ENCODE measurements at regions not wholly inside any gene's neighbourhood (a gene's known extent, or its start where the extent isn't known, plus 50 kb on each side); places are given as distances from the start of the nearest gene placed in this dataset.

- TF ChIP-seq, protein P1, sequence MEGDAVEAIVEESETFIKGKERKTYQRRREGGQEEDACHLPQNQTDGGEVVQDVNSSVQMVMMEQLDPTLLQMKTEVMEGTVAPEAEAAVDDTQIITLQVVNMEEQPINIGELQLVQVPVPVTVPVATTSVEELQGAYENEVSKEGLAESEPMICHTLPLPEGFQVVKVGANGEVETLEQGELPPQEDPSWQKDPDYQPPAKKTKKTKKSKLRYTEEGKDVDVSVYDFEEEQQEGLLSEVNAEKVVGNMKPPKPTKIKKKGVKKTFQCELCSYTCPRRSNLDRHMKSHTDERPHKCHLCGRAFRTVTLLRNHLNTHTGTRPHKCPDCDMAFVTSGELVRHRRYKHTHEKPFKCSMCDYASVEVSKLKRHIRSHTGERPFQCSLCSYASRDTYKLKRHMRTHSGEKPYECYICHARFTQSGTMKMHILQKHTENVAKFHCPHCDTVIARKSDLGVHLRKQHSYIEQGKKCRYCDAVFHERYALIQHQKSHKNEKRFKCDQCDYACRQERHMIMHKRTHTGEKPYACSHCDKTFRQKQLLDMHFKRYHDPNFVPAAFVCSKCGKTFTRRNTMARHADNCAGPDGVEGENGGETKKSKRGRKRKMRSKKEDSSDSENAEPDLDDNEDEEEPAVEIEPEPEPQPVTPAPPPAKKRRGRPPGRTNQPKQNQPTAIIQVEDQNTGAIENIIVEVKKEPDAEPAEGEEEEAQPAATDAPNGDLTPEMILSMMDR (IDR thresholded peaks at IDR 0.05; ENCODE audit: extremely low read depth, missing control alignments): no peak
- no peak for DNase-seq (ENCODE audit: low spot score)
Measured at GRCh38 chr12:20122274-20122673, 246.1 kb upstream of the PDE3A start.

DNA sequence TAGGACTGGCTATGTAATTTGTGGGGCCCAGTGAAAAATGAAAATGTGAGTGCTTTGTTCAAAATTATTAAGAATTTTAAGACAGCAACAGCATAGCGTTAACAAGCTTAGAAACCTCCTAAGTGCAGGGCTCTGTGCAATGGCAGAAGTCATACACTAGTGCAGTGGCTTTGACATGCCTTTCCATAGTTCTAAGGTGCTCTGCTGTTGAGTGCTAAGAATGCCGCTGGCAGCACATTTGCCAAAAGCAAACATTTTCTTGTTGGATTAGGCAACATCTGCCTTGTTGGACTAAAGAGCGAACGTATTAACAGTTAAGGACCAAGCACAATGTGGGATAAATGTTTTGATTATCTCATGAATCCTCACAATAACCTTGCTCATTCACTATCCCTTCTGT lies 244.9 kb upstream of the PDE3A start:
- TF ChIP-seq, protein P1 (IDR thresholded peaks at IDR 0.05; ENCODE audit: extremely low read depth, missing control alignments): no peak
- no peak for DNase-seq (ENCODE audit: low spot score)

DNA sequence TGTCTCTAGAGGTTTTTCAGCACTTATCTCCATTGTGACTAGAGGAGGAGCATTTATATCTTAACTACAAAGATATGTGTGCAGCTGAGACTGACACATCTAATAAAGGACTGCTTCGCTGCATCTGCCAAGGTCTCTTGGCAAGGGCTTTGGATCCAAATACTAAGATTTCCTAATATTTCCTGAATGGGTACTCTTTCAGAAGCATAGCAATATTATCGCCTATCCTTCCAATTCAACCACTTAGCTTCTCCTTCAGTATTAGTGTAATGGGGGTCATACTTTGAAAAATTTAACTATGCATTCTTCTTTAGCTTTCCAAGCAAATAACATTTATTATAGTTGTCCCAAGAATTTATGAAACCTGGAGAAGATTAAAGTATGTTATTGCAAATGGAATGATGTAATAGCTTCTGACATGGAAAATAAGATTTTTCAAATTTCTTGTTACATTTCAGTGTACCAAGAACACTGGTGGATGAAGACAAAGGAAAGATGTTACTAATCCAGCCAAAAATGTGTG lies 243.0 kb upstream of the PDE3A start:
- TF ChIP-seq, protein P1 (IDR thresholded peaks at IDR 0.05; ENCODE audit: extremely low read depth, missing control alignments): no peak
- no peak for DNase-seq (ENCODE audit: low spot score)

DNA sequence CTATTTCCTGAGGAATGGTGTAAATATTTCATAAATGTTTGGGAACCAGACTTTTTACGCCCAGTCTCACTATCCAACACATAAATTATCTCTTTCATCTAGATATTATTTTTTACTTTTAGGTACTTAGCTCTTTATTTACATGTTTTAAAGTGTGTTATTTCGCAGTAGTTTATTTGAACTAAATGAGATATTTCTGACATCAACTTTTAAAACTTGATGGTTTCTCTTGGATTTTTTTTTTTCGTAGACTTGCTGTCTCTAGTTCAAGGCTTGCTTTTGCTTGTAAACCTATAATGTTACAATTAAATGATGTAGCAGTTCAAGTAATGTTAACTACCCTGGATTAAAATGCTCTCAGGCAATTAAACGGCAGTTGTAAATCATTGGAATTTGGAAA lies 241.7 kb upstream of the PDE3A start:
- no peak for DNase-seq (ENCODE audit: low spot score)
- TF ChIP-seq, protein P1 (IDR thresholded peaks at IDR 0.05; ENCODE audit: extremely low read depth, missing control alignments): no peak

- DNase-seq (ENCODE audit: low spot score): no peak
- TF ChIP-seq, protein P1 (IDR thresholded peaks at IDR 0.05; ENCODE audit: extremely low read depth, missing control alignments): no peak
Measured at GRCh38 chr12:20127413-20127812, 240.9 kb upstream of the PDE3A start.

DNA sequence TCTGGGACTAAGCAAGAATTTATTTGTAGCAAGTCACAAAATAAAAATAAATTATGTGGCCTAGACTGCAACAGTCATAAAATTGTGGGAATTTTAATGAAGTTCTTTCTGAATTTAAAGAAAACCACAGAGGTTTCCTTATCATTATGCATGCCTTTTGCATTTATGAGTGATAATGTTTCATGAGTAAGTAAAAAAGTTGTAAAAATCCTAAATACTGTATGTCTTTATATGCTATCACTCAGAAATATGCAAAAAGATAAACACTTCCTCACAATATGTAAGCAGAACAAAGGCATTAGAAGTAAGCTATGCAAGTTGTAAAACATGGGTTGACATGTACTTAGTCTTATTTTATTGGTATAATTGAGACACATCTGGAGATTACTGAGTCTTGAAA lies 239.4 kb upstream of the PDE3A start:
- TF ChIP-seq, protein P1 (IDR thresholded peaks at IDR 0.05; ENCODE audit: extremely low read depth, missing control alignments): no peak
- DNase-seq (ENCODE audit: low spot score): no peak

DNA sequence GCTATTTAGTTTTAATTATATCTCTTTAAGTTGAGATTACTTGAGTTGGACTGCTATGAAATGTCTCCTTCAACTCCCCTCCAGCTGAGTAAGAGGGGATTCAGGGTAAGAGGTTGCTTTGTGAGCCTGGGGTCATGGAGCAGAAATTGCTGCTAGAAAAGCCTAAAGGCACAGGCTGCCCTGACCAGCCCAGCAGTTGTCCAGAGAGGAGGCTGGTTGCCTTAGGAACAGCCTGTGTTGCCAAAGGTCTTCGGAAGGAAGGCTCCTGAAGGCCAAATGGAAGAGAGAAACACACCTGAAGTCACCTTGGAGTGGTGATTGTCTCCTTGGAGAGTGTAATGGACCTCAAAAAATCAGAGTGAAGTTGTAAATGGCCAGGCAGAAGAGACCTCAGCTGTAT lies 235.5 kb upstream of the PDE3A start:
- no peak for DNase-seq (ENCODE audit: low spot score)
- TF ChIP-seq, protein P1 (IDR thresholded peaks at IDR 0.05; ENCODE audit: extremely low read depth, missing control alignments): no peak
